GM12878 (cell line): ENCODE measurements at regions not wholly inside any gene's neighbourhood (a gene's known extent, or its start where the extent isn't known, plus 50 kb on each side); places are given as distances from the start of the nearest gene placed in this dataset.

ENCODE experiments used
- ATAC-seq: fragments of 200-7000 bp; cut with Tn5 transposase; 3 replicates; pipeline ENCODE4 v1.9.1; 2020; ENCODE audit warnings: mild to moderate bottlenecking, moderate library complexity
- BruUV-seq: library from RNA; stranded (reverse); fragments of 400-500 nt; replicated peaks from 2 replicates; lab custom pipeline; 2021; lab: Mats Ljungman, UMichigan
- CTCF ChIA-PET: fragments of 300-600 bp; sonication (Branson Sonifier 250); formaldehyde crosslinking; extraction: SDS; loops from one replicate; lab custom pipeline; 2021; ENCODE audit warnings: inconsistent platforms; lab: Yijun Ruan, JAX
- POLR2A ChIA-PET: fragments of 350-600 bp; formaldehyde crosslinking; extraction: SDS; loops from one replicate; lab custom pipeline; 2021; ENCODE audit warnings: inconsistent platforms; lab: Charles Lee
- RAD21 ChIA-PET: fragments of 300-600 bp; sonication (Branson Sonifier 250); formaldehyde crosslinking; loops from one replicate; lab custom pipeline; 2023; ENCODE audit warnings: antibody characterized with exemption; ENCODE audit not compliant: unreplicated experiment; lab: Charles Lee
- SMC1A ChIA-PET: fragments of 300-600 bp; sonication (Branson Sonifier 250); formaldehyde crosslinking; loops from one replicate; lab custom pipeline; 2023; ENCODE audit not compliant: unreplicated experiment, uncharacterized antibody; lab: Charles Lee
- DNase-seq: peaks from one replicate; pipeline ENCODE4 v3.0.0-alpha.2; 2011; ENCODE audit warnings: low read depth, low spot score
- FAIRE-seq: peaks from 3 replicates; lab custom pipeline; 2011; peaks lifted over from hg19 to GRCh38; lab: Jason Lieb, UNC
- H2AFZ ChIP-seq: 2 replicates; pipeline ENCODE4 v1.6.0; 2011; ENCODE audit warnings: low read depth, low read length, control low read depth; ENCODE audit not compliant: control insufficient read depth
- H3K27ac ChIP-seq: 2 replicates; pipeline ENCODE4 v1.5.1; 2011; ENCODE audit warnings: control low read depth; ENCODE audit not compliant: control insufficient read depth, insufficient read depth
- H3K27me3 ChIP-seq, 2 experiments: replicated peaks in 1 of 2; 2 replicates each; pipeline versions ENCODE4 v1.6.0 to v1.6.1; 2011; ENCODE audit warnings: low read length in 1 of 2; ENCODE audit not compliant: control insufficient read depth in 2 of 2, insufficient read depth in 2 of 2
- H3K36me3 ChIP-seq, 2 experiments: 2 replicates each; pipeline ENCODE4 v1.5.1; 2011; ENCODE audit warnings: low read length in 1 of 2; ENCODE audit not compliant: control insufficient read depth in 2 of 2, insufficient read depth in 2 of 2
- H3K4me1 ChIP-seq: 2 replicates; pipeline ENCODE4 v1.6.1; 2011; ENCODE audit warnings: mild to moderate bottlenecking, low read length, moderate library complexity, mixed read lengths; ENCODE audit not compliant: control insufficient read depth, insufficient read depth
- H3K4me2 ChIP-seq: 2 replicates; pipeline ENCODE4 v1.6.0; 2011; ENCODE audit warnings: control low read depth; ENCODE audit not compliant: control insufficient read depth, insufficient read depth
- H3K4me3 ChIP-seq: fragments of 200-600 bp; sonication (generic); 2 replicates; pipeline ENCODE4 v1.5.1; 2016
- H3K79me2 ChIP-seq: 2 replicates; pipeline ENCODE4 v1.6.0; 2011; ENCODE audit warnings: low read length; ENCODE audit not compliant: control insufficient read depth, insufficient read depth
- H3K9ac ChIP-seq: 2 replicates; pipeline ENCODE4 v1.8.0; 2011; ENCODE audit warnings: low read length, control low read depth, mixed read lengths; ENCODE audit not compliant: control insufficient read depth, insufficient read depth
- H3K9me3 ChIP-seq: replicated peaks from 3 replicates; pipeline ENCODE4 v1.5.1; 2011; ENCODE audit warnings: mild to moderate bottlenecking, low read length; ENCODE audit not compliant: control insufficient read depth, insufficient read depth
- H4K20me1 ChIP-seq: 2 replicates; pipeline ENCODE4 v1.6.0; 2011; ENCODE audit not compliant: control insufficient read depth, insufficient read depth
- CBX3 ChIP-seq: fragments of 200-600 bp; sonication (generic); IDR thresholded peaks from 2 replicates; pipeline ENCODE4 v1.6.1; 2016; ENCODE audit warnings: low read depth, borderline replicate concordance
- DPF2 ChIP-seq: fragments of 450-650 bp; IDR thresholded peaks from 2 replicates; pipeline ENCODE4 v1.6.1; 2017; ENCODE audit warnings: mild to moderate bottlenecking
- EGR1 ChIP-seq, 2 experiments: IDR thresholded peaks; 1 replicate in 1 of 2; 2 replicates in 1 of 2; pipeline ENCODE4 v1.6.1; 2011 to 2012; ENCODE audit warnings: low read depth in 2 of 2, low read length in 2 of 2, borderline replicate concordance in 1 of 2, mild to moderate bottlenecking in 1 of 2, moderate library complexity in 1 of 2
- NFXL1 ChIP-seq: fragments of 450-650 bp; IDR thresholded peaks from 2 replicates; pipeline ENCODE4 v1.6.1; 2017; ENCODE audit warnings: antibody characterized with exemption, mild to moderate bottlenecking, borderline replicate concordance
- RAD51 ChIP-seq: fragments of 450-650 bp; IDR thresholded peaks from 2 replicates; pipeline ENCODE4 v1.6.1; 2016; ENCODE audit warnings: moderate library complexity, mild to moderate bottlenecking, inconsistent platforms
- RCOR1 ChIP-seq: conservative IDR thresholded peaks from 2 replicates; pipeline ENCODE4 v1.6.1; 2012; ENCODE audit warnings: low read depth, low read length, improper control_type of control experiment
- SMAD1 ChIP-seq: fragments of 450-650 bp; IDR thresholded peaks from 2 replicates; pipeline ENCODE4 v1.6.1; 2018; ENCODE audit warnings: mild to moderate bottlenecking, low read depth; ENCODE audit not compliant: partially characterized antibody
- ZNF207 ChIP-seq: fragments of 450-650 bp; IDR thresholded peaks from 2 replicates; pipeline ENCODE4 v1.6.1; 2014; ENCODE audit warnings: antibody characterized with exemption, mild to moderate bottlenecking, borderline replicate concordance
- WGBS: methylation state at CpG from one replicate; pipeline ENCODE4 v1.1.6; 2016; ENCODE audit warnings: low lambda C conversion rate; ENCODE audit not compliant: insufficient replicate concordance, insufficient coverage; ENCODE audit errors: missing lambda C conversion rate; 5-methylcytosine and 5-hydroxymethylcytosine counted together
- in situ Hi-C: fragments of 300-500 bp; cut with MboI; formaldehyde crosslinking; loops from 9 replicates; pipeline ENCODE4 v1.14.3; 2018; ENCODE audit warnings: mixed read lengths
- intact Hi-C: fragments of 100-400 bp; cut with micrococcal nuclease; formaldehyde crosslinking; loops from one replicate; pipeline ENCODE4 v1.14.2; 2022; ENCODE audit not compliant: unreplicated experiment
- TF ChIP-seq, protein P1 (sequence below): fragments of 450-650 bp; IDR thresholded peaks from 2 replicates; pipeline ENCODE4 v1.6.1; 2017; ENCODE audit warnings: borderline replicate concordance

DNA sequence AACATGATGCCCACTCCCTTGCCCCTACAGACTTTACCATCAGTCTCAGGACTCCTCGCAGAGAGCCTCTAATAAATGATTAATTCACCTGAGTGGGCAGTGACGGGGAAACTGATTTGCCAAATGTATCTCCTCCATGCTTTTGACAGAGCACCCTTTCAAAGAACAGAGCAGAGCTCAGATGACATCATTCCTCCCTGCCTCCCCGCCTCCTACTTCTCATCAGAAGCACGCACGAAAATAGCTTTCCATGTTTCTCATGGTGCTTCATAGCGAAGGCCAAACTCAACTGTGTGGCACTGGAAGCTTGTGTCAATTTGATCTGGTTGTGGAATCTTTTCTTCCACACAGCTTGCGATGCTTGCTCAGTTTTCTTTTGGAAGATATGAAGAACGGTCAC lies 442.5 kb downstream of the RPS24 start:
- ATAC-seq, result no peak
- TF ChIP-seq ZNF207 (no peak), EGR1 (IDR thresholded peaks at IDR 0.05; ENCODE audit: borderline replicate concordance in 1 of 2, low read depth in 2 of 2, low read length in 2 of 2) (no peak), SMAD1 (no peak), NFXL1 (no peak), RCOR1 (no peak), RAD51 (no peak), DPF2 (no peak), CBX3 (no peak)
- TF ChIP-seq, protein P1, sequence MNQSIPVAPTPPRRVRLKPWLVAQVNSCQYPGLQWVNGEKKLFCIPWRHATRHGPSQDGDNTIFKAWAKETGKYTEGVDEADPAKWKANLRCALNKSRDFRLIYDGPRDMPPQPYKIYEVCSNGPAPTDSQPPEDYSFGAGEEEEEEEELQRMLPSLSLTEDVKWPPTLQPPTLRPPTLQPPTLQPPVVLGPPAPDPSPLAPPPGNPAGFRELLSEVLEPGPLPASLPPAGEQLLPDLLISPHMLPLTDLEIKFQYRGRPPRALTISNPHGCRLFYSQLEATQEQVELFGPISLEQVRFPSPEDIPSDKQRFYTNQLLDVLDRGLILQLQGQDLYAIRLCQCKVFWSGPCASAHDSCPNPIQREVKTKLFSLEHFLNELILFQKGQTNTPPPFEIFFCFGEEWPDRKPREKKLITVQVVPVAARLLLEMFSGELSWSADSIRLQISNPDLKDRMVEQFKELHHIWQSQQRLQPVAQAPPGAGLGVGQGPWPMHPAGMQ, result no peak
- no peak for FAIRE-seq
- Histone ChIP-seq H3K27ac (no peak overlapping the region), H3K4me3 (no peak overlapping the region), H3K27me3 (peaks cover 0 to 2% of the 10 kb centered on the region in 2 experiments; a peak in 2 of 4 replicates), H4K20me1 (no peaks in the 10 kb centered on the region), H3K4me1 (no peaks in the 10 kb centered on the region), H2AFZ (no peak overlapping the region), H3K9ac (no peak overlapping the region), H3K4me2 (no peak overlapping the region), H3K79me2 (no peaks in the 10 kb centered on the region), H3K36me3 (no peaks in the 10 kb centered on the region), H3K9me3 (no peaks in the 10 kb centered on the region)
- ChIA-PET RAD21 (no interaction called here), POLR2A (no interaction called here), SMC1A (no interaction called here), CTCF (interaction anchor here (0.5 kb wide), 1 partner anchor 629 kb away, joined by 4 read pairs; no protein-coding TSS in a partner anchor)
- 26% methylated on average over 8 of the region's 8 CpGs for WGBS
- in situ Hi-C loops, result no loop called here
- DNase-seq, result no peak
- BruUV-seq, result no TSS peak
- intact Hi-C loops, result no loop called here
